Natural killer cell treated with Interleukin-12 subunit alpha and Interleukin-12 subunit beta and Interleukin-15 and Interleukin-18, amount 100 ng/mL, for 72 hours (primary cell): ENCODE measurements at regions not wholly inside any gene's neighbourhood (a gene's known extent, or its start where the extent isn't known, plus 50 kb on each side); places are given as distances from the start of the nearest gene placed in this dataset.

Experiments used
- ATAC-seq, 2 donors: fragments of 150-1000 bp; cut with Tn5 transposase in 1 of 2; sonication (Bioruptor Pico), chemical (Tn5 transposase) in 1 of 2; 2 replicates each; pipeline ENCODE4 v1.10.0; 2021
- DNase-seq: peaks from one replicate; pipeline ENCODE4 v3.0.0; 2022; ENCODE audit warnings: low spot score
- H3K27ac Mint-ChIP-seq, 2 donors: 1 replicate in 1 of 2; 2 replicates in 1 of 2; pipeline ENCODE4 v1.8.0; 2022; ENCODE audit warnings: mixed read lengths in 2 of 2, mild to moderate bottlenecking in 1 of 2, moderate library complexity in 1 of 2
- H3K27me3 Mint-ChIP-seq, 2 donors: 1 replicate in 1 of 2; 2 replicates in 1 of 2; pipeline ENCODE4 v1.8.0; 2022; ENCODE audit warnings: mixed read lengths in 2 of 2
- H3K36me3 Mint-ChIP-seq: one replicate; pipeline ENCODE4 v1.8.0; 2022; ENCODE audit warnings: mixed read lengths
- H3K4me1 Mint-ChIP-seq, 2 donors: 1 replicate in 1 of 2; 2 replicates in 1 of 2; pipeline ENCODE4 v1.8.0; 2022; ENCODE audit warnings: low read depth in 2 of 2, mixed read lengths in 2 of 2, mild to moderate bottlenecking in 1 of 2
- H3K4me3 Mint-ChIP-seq: one replicate; pipeline ENCODE4 v1.8.0; 2022; ENCODE audit warnings: mixed read lengths
- H3K9me3 Mint-ChIP-seq: 2 replicates; pipeline ENCODE4 v1.8.0; 2022; ENCODE audit warnings: mixed read lengths

GRCh38 chr5:3542769-3543168 is 52.9 kb upstream of the IRX1 start:
- no peak overlapping the region for H3K27ac Mint-ChIP-seq
- H3K36me3 Mint-ChIP-seq: no peaks in the 10 kb centered on the region
- H3K27me3 Mint-ChIP-seq: peaks cover 0 to 2% of the 10 kb centered on the region in 2 donors
- DNase-seq (no peak), ATAC-seq (no peak)
- H3K4me1 Mint-ChIP-seq: no peaks in the 10 kb centered on the region
- no peak overlapping the region for H3K4me3 Mint-ChIP-seq
- H3K9me3 Mint-ChIP-seq: peaks cover 3% of the 10 kb centered on the region

GRCh38 chr5:3542158-3542557 is 53.5 kb upstream of the IRX1 start:
- no peaks in the 10 kb centered on the region for H3K4me1 Mint-ChIP-seq
- H3K4me3 Mint-ChIP-seq: no peak overlapping the region
- DNase-seq (no peak), ATAC-seq (no peak)
- H3K27ac Mint-ChIP-seq: no peak overlapping the region
- H3K36me3 Mint-ChIP-seq: no peaks in the 10 kb centered on the region
- H3K9me3 Mint-ChIP-seq: peaks cover 2% of the 10 kb centered on the region
- H3K27me3 Mint-ChIP-seq: peaks cover 0 to 1% of the 10 kb centered on the region in 2 donors

- no peak for DNase-seq
- Mint-ChIP-seq H3K4me3 (no peak overlapping the region), H3K9me3 (no peaks in the 10 kb centered on the region), H3K36me3 (peaks cover 2% of the 10 kb centered on the region), H3K27ac (no peak overlapping the region), H3K4me1 (no peaks in the 10 kb centered on the region), H3K27me3 (no peaks in the 10 kb centered on the region)
- no peak for ATAC-seq
Measured at GRCh38 chr5:3538886-3539285, 56.7 kb upstream of the IRX1 start.

GRCh38 chr5:3537942-3538341 is 57.7 kb upstream of the IRX1 start:
- Mint-ChIP-seq H3K4me1 (no peaks in the 10 kb centered on the region), H3K27ac (no peak overlapping the region), H3K4me3 (no peak overlapping the region), H3K27me3 (no peaks in the 10 kb centered on the region), H3K36me3 (peaks cover 5% of the 10 kb centered on the region), H3K9me3 (no peaks in the 10 kb centered on the region)
- DNase-seq (no peak), ATAC-seq (no peak)

GRCh38 chr5:3535414-3536211 is 60.0 kb upstream of the IRX1 start:
- DNase-seq: no peak
- H3K9me3 Mint-ChIP-seq: no peaks in the 10 kb centered on the region
- H3K27ac Mint-ChIP-seq: no peak overlapping the region
- H3K4me1 Mint-ChIP-seq: no peaks in the 10 kb centered on the region
- ATAC-seq: peak in 1 of 2 donors; percentile 19
- peaks cover 5% of the 10 kb centered on the region for H3K36me3 Mint-ChIP-seq
- H3K27me3 Mint-ChIP-seq: no peaks in the 10 kb centered on the region
- no peak overlapping the region for H3K4me3 Mint-ChIP-seq

GRCh38 chr5:3534997-3535396 is 60.6 kb upstream of the IRX1 start:
- peaks cover 5% of the 10 kb centered on the region for H3K36me3 Mint-ChIP-seq
- no peak overlapping the region for H3K4me3 Mint-ChIP-seq
- no peaks in the 10 kb centered on the region for H3K9me3 Mint-ChIP-seq
- no peaks in the 10 kb centered on the region for H3K4me1 Mint-ChIP-seq
- ATAC-seq (no peak), DNase-seq (no peak)
- no peaks in the 10 kb centered on the region for H3K27me3 Mint-ChIP-seq
- H3K27ac Mint-ChIP-seq: no peak overlapping the region

- no peaks in the 10 kb centered on the region for H3K9me3 Mint-ChIP-seq
- ATAC-seq (no peak), DNase-seq (no peak)
- no peak overlapping the region for H3K4me3 Mint-ChIP-seq
- H3K36me3 Mint-ChIP-seq: peaks cover 5% of the 10 kb centered on the region
- H3K27ac Mint-ChIP-seq: no peak overlapping the region
- H3K4me1 Mint-ChIP-seq: no peaks in the 10 kb centered on the region
- no peaks in the 10 kb centered on the region for H3K27me3 Mint-ChIP-seq
Measured at GRCh38 chr5:3531320-3531986, 64.2 kb upstream of the IRX1 start.

GRCh38 chr5:3530251-3530650 is 65.4 kb upstream of the IRX1 start:
- Mint-ChIP-seq H3K27me3 (no peaks in the 10 kb centered on the region), H3K4me1 (no peaks in the 10 kb centered on the region), H3K4me3 (no peak overlapping the region), H3K9me3 (no peaks in the 10 kb centered on the region), H3K36me3 (peaks cover 5% of the 10 kb centered on the region), H3K27ac (no peak overlapping the region)
- ATAC-seq: no peak
- DNase-seq: no peak

GRCh38 chr5:3526551-3527185 is 69.0 kb upstream of the IRX1 start:
- H3K36me3 Mint-ChIP-seq: no peaks in the 10 kb centered on the region
- no peaks in the 10 kb centered on the region for H3K4me1 Mint-ChIP-seq
- ATAC-seq (no peak), DNase-seq (no peak)
- no peaks in the 10 kb centered on the region for H3K27me3 Mint-ChIP-seq
- H3K27ac Mint-ChIP-seq: no peak overlapping the region
- H3K4me3 Mint-ChIP-seq: no peak overlapping the region
- H3K9me3 Mint-ChIP-seq: peaks cover 15% of the 10 kb centered on the region

- no peaks in the 10 kb centered on the region for H3K36me3 Mint-ChIP-seq
- no peak for ATAC-seq
- H3K4me3 Mint-ChIP-seq: no peak overlapping the region
- H3K27ac Mint-ChIP-seq: no peak overlapping the region
- peaks cover 0 to 2% of the 10 kb centered on the region in 2 donors for H3K27me3 Mint-ChIP-seq
- DNase-seq: no peak
- H3K4me1 Mint-ChIP-seq: no peaks in the 10 kb centered on the region
- peaks cover 15% of the 10 kb centered on the region for H3K9me3 Mint-ChIP-seq
Measured at GRCh38 chr5:3522491-3522890, 73.1 kb upstream of the IRX1 start.

- Mint-ChIP-seq H3K4me1 (no peaks in the 10 kb centered on the region), H3K27me3 (peaks cover 0 to 2% of the 10 kb centered on the region in 2 donors), H3K4me3 (no peak overlapping the region), H3K27ac (no peak overlapping the region), H3K36me3 (no peaks in the 10 kb centered on the region), H3K9me3 (peaks cover 4% of the 10 kb centered on the region)
- ATAC-seq (no peak), DNase-seq (no peak)
Measured at GRCh38 chr5:3518576-3518975, 77.1 kb upstream of the IRX1 start.

- DNase-seq (no peak), ATAC-seq (no peak)
- H3K4me3 Mint-ChIP-seq: no peak overlapping the region
- H3K27me3 Mint-ChIP-seq: peaks cover 0 to 2% of the 10 kb centered on the region in 2 donors
- peaks cover 2% of the 10 kb centered on the region for H3K9me3 Mint-ChIP-seq
- no peaks in the 10 kb centered on the region for H3K36me3 Mint-ChIP-seq
- H3K27ac Mint-ChIP-seq: no peak overlapping the region
- no peaks in the 10 kb centered on the region for H3K4me1 Mint-ChIP-seq
Measured at GRCh38 chr5:3518051-3518450, 77.6 kb upstream of the IRX1 start.

- Mint-ChIP-seq H3K27ac (no peak overlapping the region), H3K36me3 (no peaks in the 10 kb centered on the region), H3K4me3 (no peak overlapping the region), H3K9me3 (no peaks in the 10 kb centered on the region), H3K4me1 (no peaks in the 10 kb centered on the region), H3K27me3 (peaks cover 0 to 2% of the 10 kb centered on the region in 2 donors)
- DNase-seq: no peak
- no peak for ATAC-seq
Measured at GRCh38 chr5:3517348-3517747, 78.3 kb upstream of the IRX1 start.

- Mint-ChIP-seq H3K27ac (no peak overlapping the region), H3K4me3 (no peak overlapping the region), H3K4me1 (no peaks in the 10 kb centered on the region), H3K27me3 (no peaks in the 10 kb centered on the region), H3K9me3 (no peaks in the 10 kb centered on the region), H3K36me3 (no peaks in the 10 kb centered on the region)
- no peak for DNase-seq
- no peak for ATAC-seq
Measured at GRCh38 chr5:3512361-3513095, 83.1 kb upstream of the IRX1 start.
